ENCODE measurements at regions not wholly inside any gene's neighbourhood (a gene's known extent, or its start where the extent isn't known, plus 50 kb on each side); places are given as distances from the start of the nearest gene placed in this dataset.

- no peak for TF ChIP-seq POLR2A (IDR thresholded peaks at IDR 0.05; ENCODE audit: low read depth, low read length)
- TF ChIP-seq POLR2AphosphoS5 (IDR thresholded peaks at IDR 0.05; ENCODE audit: low read depth, low read length): no peak
Measured at GRCh38 chr5:68067976-68068603, 147.5 kb upstream of the PIK3R1 start.
